ENCODE measurements at regions not wholly inside any gene's neighbourhood (a gene's known extent, or its start where the extent isn't known, plus 50 kb on each side); places are given as distances from the start of the nearest gene placed in this dataset.
"Not testable (repeated sequence)": the region's sequence is repeated elsewhere in the genome, so short reads cannot be mapped to it uniquely, and the experiment has no call there.

- peaks cover 19% of the 10 kb centered on the region for H3K27me3 ChIP-seq (ENCODE audit: control insufficient read depth, insufficient read depth, low read length)
- no peak overlapping the region for H3K27ac ChIP-seq (ENCODE audit: low read length)
- no peak overlapping the region for H3K9ac ChIP-seq (ENCODE audit: low read length)
- H3K4me1 ChIP-seq (ENCODE audit: control insufficient read depth, low read depth, low read length) = peaks cover 12% of the 10 kb centered on the region
- H3K4me3 ChIP-seq (ENCODE audit: low read length) = no peak overlapping the region
- no peaks in the 10 kb centered on the region for H3K36me3 ChIP-seq (ENCODE audit: control insufficient read depth, low read depth, low read length)
- no peaks in the 10 kb centered on the region for H3K9me3 ChIP-seq (ENCODE audit: control insufficient read depth, low read depth, low read length)
These were observed 177.0 kb downstream of the IRF8 start for GRCh38 chr16:86075839-86076440.

GRCh38 chr16:86076606-86077005, 177.6 kb downstream of the IRF8 start:
- Histone ChIP-seq H3K9ac (ENCODE audit: low read length) (no peak overlapping the region), H3K27me3 (ENCODE audit: control insufficient read depth, insufficient read depth, low read length) (peaks cover 19% of the 10 kb centered on the region), H3K4me1 (ENCODE audit: control insufficient read depth, low read depth, low read length) (peaks cover 12% of the 10 kb centered on the region), H3K9me3 (ENCODE audit: control insufficient read depth, low read depth, low read length) (no peaks in the 10 kb centered on the region), H3K36me3 (ENCODE audit: control insufficient read depth, low read depth, low read length) (no peaks in the 10 kb centered on the region), H3K4me3 (ENCODE audit: low read length) (no peak overlapping the region), H3K27ac (ENCODE audit: low read length) (no peak overlapping the region)

GRCh38 chr16:86077243-86077940, 178.4 kb downstream of the IRF8 start:
- Histone ChIP-seq H3K4me1 (ENCODE audit: control insufficient read depth, low read depth, low read length) (peaks cover 12% of the 10 kb centered on the region), H3K36me3 (ENCODE audit: control insufficient read depth, low read depth, low read length) (no peaks in the 10 kb centered on the region), H3K27ac (ENCODE audit: low read length) (no peak overlapping the region), H3K27me3 (ENCODE audit: control insufficient read depth, insufficient read depth, low read length) (peaks cover 11% of the 10 kb centered on the region), H3K4me3 (ENCODE audit: low read length) (no peak overlapping the region), H3K9me3 (ENCODE audit: control insufficient read depth, low read depth, low read length) (no peaks in the 10 kb centered on the region), H3K9ac (ENCODE audit: low read length) (no peak overlapping the region)

- Histone ChIP-seq H3K4me1 (ENCODE audit: control insufficient read depth, low read depth, low read length) (peaks cover 12% of the 10 kb centered on the region), H3K27me3 (ENCODE audit: control insufficient read depth, insufficient read depth, low read length) (peaks cover 10% of the 10 kb centered on the region), H3K9me3 (ENCODE audit: control insufficient read depth, low read depth, low read length) (no peaks in the 10 kb centered on the region), H3K27ac (ENCODE audit: low read length) (no peak overlapping the region), H3K9ac (ENCODE audit: low read length) (no peak overlapping the region), H3K4me3 (ENCODE audit: low read length) (no peak overlapping the region), H3K36me3 (ENCODE audit: control insufficient read depth, low read depth, low read length) (no peaks in the 10 kb centered on the region)
These were observed 179.2 kb downstream of the IRF8 start for GRCh38 chr16:86078121-86078600.

- peaks cover 10% of the 10 kb centered on the region for H3K27me3 ChIP-seq (ENCODE audit: control insufficient read depth, insufficient read depth, low read length)
- H3K4me1 ChIP-seq (ENCODE audit: control insufficient read depth, low read depth, low read length) = peaks cover 12% of the 10 kb centered on the region
These were observed 179.7 kb downstream of the IRF8 start for GRCh38 chr16:86078711-86079110.

GRCh38 chr16:86079255-86079885, 180.4 kb downstream of the IRF8 start:
- Histone ChIP-seq H3K36me3 (ENCODE audit: control insufficient read depth, low read depth, low read length) (no peaks in the 10 kb centered on the region), H3K9me3 (ENCODE audit: control insufficient read depth, low read depth, low read length) (no peaks in the 10 kb centered on the region), H3K4me3 (ENCODE audit: low read length) (no peak overlapping the region), H3K9ac (ENCODE audit: low read length) (no peak overlapping the region), H3K27me3 (ENCODE audit: control insufficient read depth, insufficient read depth, low read length) (peaks cover 10% of the 10 kb centered on the region), H3K27ac (ENCODE audit: low read length) (no peak overlapping the region), H3K4me1 (ENCODE audit: control insufficient read depth, low read depth, low read length) (peaks cover 8% of the 10 kb centered on the region)

More at GRCh38 chr16:86078711-86079110, 179.7 kb downstream of the IRF8 start:
- not testable (repeated sequence) for H3K36me3 ChIP-seq (ENCODE audit: control insufficient read depth, low read depth, low read length); H3K27ac ChIP-seq (ENCODE audit: low read length); H3K9me3 ChIP-seq (ENCODE audit: control insufficient read depth, low read depth, low read length); H3K4me3 ChIP-seq (ENCODE audit: low read length); H3K9ac ChIP-seq (ENCODE audit: low read length)

- Histone ChIP-seq H3K9ac (ENCODE audit: low read length) (no peak overlapping the region), H3K27me3 (ENCODE audit: control insufficient read depth, insufficient read depth, low read length) (peaks cover 9% of the 10 kb centered on the region), H3K4me1 (ENCODE audit: control insufficient read depth, low read depth, low read length) (peaks cover under 1% of the 10 kb centered on the region), H3K9me3 (ENCODE audit: control insufficient read depth, low read depth, low read length) (no peaks in the 10 kb centered on the region), H3K4me3 (ENCODE audit: low read length) (no peak overlapping the region), H3K27ac (ENCODE audit: low read length) (no peak overlapping the region), H3K36me3 (ENCODE audit: control insufficient read depth, low read depth, low read length) (no peaks in the 10 kb centered on the region)
These were observed 181.3 kb downstream of the IRF8 start for GRCh38 chr16:86080131-86080875.

- Histone ChIP-seq H3K36me3 (ENCODE audit: control insufficient read depth, low read depth, low read length) (no peaks in the 10 kb centered on the region), H3K4me3 (ENCODE audit: low read length) (no peak overlapping the region)
These were observed 182.0 kb downstream of the IRF8 start for GRCh38 chr16:86080982-86081381.

GRCh38 chr16:86082418-86083030, 183.6 kb downstream of the IRF8 start:
- no peak overlapping the region for H3K4me3 ChIP-seq (ENCODE audit: low read length)
- H3K27ac ChIP-seq (ENCODE audit: low read length) = no peak overlapping the region
- H3K27me3 ChIP-seq (ENCODE audit: control insufficient read depth, insufficient read depth, low read length) = no peaks in the 10 kb centered on the region
- H3K9ac ChIP-seq (ENCODE audit: low read length) = no peak overlapping the region
- no peaks in the 10 kb centered on the region for H3K36me3 ChIP-seq (ENCODE audit: control insufficient read depth, low read depth, low read length)
- no peaks in the 10 kb centered on the region for H3K4me1 ChIP-seq (ENCODE audit: control insufficient read depth, low read depth, low read length)
- no peaks in the 10 kb centered on the region for H3K9me3 ChIP-seq (ENCODE audit: control insufficient read depth, low read depth, low read length)

More at GRCh38 chr16:86080982-86081381, 182.0 kb downstream of the IRF8 start:
- H3K27ac ChIP-seq (ENCODE audit: low read length) = no peak overlapping the region
- H3K9me3 ChIP-seq (ENCODE audit: control insufficient read depth, low read depth, low read length) = no peaks in the 10 kb centered on the region
- no peaks in the 10 kb centered on the region for H3K4me1 ChIP-seq (ENCODE audit: control insufficient read depth, low read depth, low read length)
- H3K27me3 ChIP-seq (ENCODE audit: control insufficient read depth, insufficient read depth, low read length) = peaks cover 2% of the 10 kb centered on the region
- no peak overlapping the region for H3K9ac ChIP-seq (ENCODE audit: low read length)

GRCh38 chr16:86083382-86084002, 184.5 kb downstream of the IRF8 start:
- H3K9me3 ChIP-seq (ENCODE audit: control insufficient read depth, low read depth, low read length) = no peaks in the 10 kb centered on the region
- no peak overlapping the region for H3K4me3 ChIP-seq (ENCODE audit: low read length)
- peaks cover 4% of the 10 kb centered on the region for H3K4me1 ChIP-seq (ENCODE audit: control insufficient read depth, low read depth, low read length)
- no peaks in the 10 kb centered on the region for H3K27me3 ChIP-seq (ENCODE audit: control insufficient read depth, insufficient read depth, low read length)
- no peaks in the 10 kb centered on the region for H3K36me3 ChIP-seq (ENCODE audit: control insufficient read depth, low read depth, low read length)
- H3K27ac ChIP-seq (ENCODE audit: low read length) = no peak overlapping the region
- no peak overlapping the region for H3K9ac ChIP-seq (ENCODE audit: low read length)

All from iPS-18a (cell line).